Ovary (tissue), 7 donors: ENCODE measurements at regions not wholly inside any gene's neighbourhood (a gene's known extent, or its start where the extent isn't known, plus 50 kb on each side); places are given as distances from the start of the nearest gene placed in this dataset.

Experiments used
- DNase-seq, 5 donors: peaks; one replicate each; pipeline ENCODE4 v3.0.0-alpha.2; 2019 to 2020
- H3K27ac ChIP-seq, 2 donors: fragments of 200-600 bp; one replicate each; pipeline versions ENCODE4 v1.5.1 to v1.8.0; 2019 to 2022
- H3K27me3 ChIP-seq: fragments of 200-600 bp; one replicate; pipeline ENCODE4 v1.8.0; 2022
- H3K36me3 ChIP-seq: fragments of 200-600 bp; sonication (generic); one replicate; pipeline ENCODE4 v1.5.1; 2019
- H3K4me1 ChIP-seq: one replicate; pipeline ENCODE4 v1.8.1; 2013; ENCODE audit warnings: mild to moderate bottlenecking, moderate library complexity; ENCODE audit not compliant: insufficient read depth
- H3K4me3 ChIP-seq: fragments of 200-600 bp; sonication (generic); one replicate; pipeline ENCODE4 v1.5.1; 2017
- H3K9me3 ChIP-seq, 2 donors: fragments of 200-600 bp in 1 of 2; sonication (generic) in 1 of 2; one replicate each; pipeline versions ENCODE4 v1.5.1 to v1.8.1; 2013 to 2019; ENCODE audit warnings: mild to moderate bottlenecking in 1 of 2, moderate library complexity in 1 of 2
- CTCF ChIP-seq, 3 donors: fragments of 450-650 bp in 2 of 3; fragments of 200-600 bp in 1 of 3; IDR thresholded peaks; one replicate each; pipeline versions ENCODE4 v1.5.1 to v1.8.0; 2016 to 2022; ENCODE audit warnings: antibody characterized with exemption in 3 of 3, mild to moderate bottlenecking in 1 of 3
- EP300 ChIP-seq: sonication (generic); formaldehyde crosslinking; IDR thresholded peaks from one replicate; pipeline ENCODE4 v1.6.1; 2017; ENCODE audit warnings: antibody characterized with exemption
- POLR2A ChIP-seq: fragments of 450-650 bp; IDR thresholded peaks from one replicate; pipeline ENCODE4 v1.6.1; 2017; ENCODE audit warnings: antibody characterized with exemption, mild to moderate bottlenecking, moderate library complexity
- WGBS, 3 donors: extraction: QIAGEN DNeasy Blood & Tissue Kit in 1 of 3; methylation state at CpG; one replicate each; pipeline versions ENCODE4 v1.1.5 to v1.1.7; 2013 to 2017; 5-methylcytosine and 5-hydroxymethylcytosine counted together
- intact Hi-C, 4 donors: fragments of 100-400 bp; cut with DNase I; formaldehyde crosslinking; loops; one replicate each; pipeline versions ENCODE4 v1.11.0 to v1.15.1; 2022 to 2023
- donor health status: DM: no; HTN: no; CAD: no; lungs with moderate emphysema.
- donor health status: DM: no; HTN: no; CAD: no.
- donor health status: Bipolar disorder and iron deficiency.
- donor health status: DM: no; HTN: no; CAD: no.
- donor health status: DM: yes; HTN: yes; CAD: no.

- intact Hi-C loops: no loop called here
- H3K4me3 ChIP-seq: no peak overlapping the region
Measured at GRCh38 chr11:23263466-23263865, 403.2 kb upstream of the CCDC179 start.

GRCh38 chr11:23272095-23272494 lies 411.8 kb upstream of the CCDC179 start:
- no peak for DNase-seq
- TF ChIP-seq CTCF (IDR thresholded peaks at IDR 0.05) (no peak), POLR2A (no peak), EP300 (no peak)
- H3K36me3 ChIP-seq: no peaks in the 10 kb centered on the region
- no peaks in the 10 kb centered on the region for H3K27me3 ChIP-seq
- H3K9me3 ChIP-seq: no peaks in the 10 kb centered on the region
- intact Hi-C loops: no loop called here
- H3K4me3 ChIP-seq: no peak overlapping the region
- no peaks in the 10 kb centered on the region for H3K4me1 ChIP-seq
- no peak overlapping the region for H3K27ac ChIP-seq

More at GRCh38 chr11:23263466-23263865, 403.2 kb upstream of the CCDC179 start:
- Histone ChIP-seq H3K9me3 (no peaks in the 10 kb centered on the region), H3K36me3 (no peaks in the 10 kb centered on the region), H3K4me1 (no peaks in the 10 kb centered on the region), H3K27me3 (no peaks in the 10 kb centered on the region), H3K27ac (no peak overlapping the region)
- DNase-seq: no peak
- no peak for TF ChIP-seq CTCF (IDR thresholded peaks at IDR 0.05)
- TF ChIP-seq EP300: no peak
- TF ChIP-seq POLR2A: no peak

GRCh38 chr11:23278121-23278520 lies 417.8 kb upstream of the CCDC179 start:
- no peaks in the 10 kb centered on the region for H3K9me3 ChIP-seq
- H3K27me3 ChIP-seq: no peaks in the 10 kb centered on the region
- no peak overlapping the region for H3K27ac ChIP-seq
- DNase-seq: no peak
- no peaks in the 10 kb centered on the region for H3K4me1 ChIP-seq
- H3K36me3 ChIP-seq: no peaks in the 10 kb centered on the region
- no peak overlapping the region for H3K4me3 ChIP-seq
- 91 to 94% (median 92%) methylated on average over 4 of the region's 4 CpGs for WGBS, 3 donors
- intact Hi-C loops: no loop called here
- TF ChIP-seq POLR2A (no peak), EP300 (no peak), CTCF (IDR thresholded peaks at IDR 0.05) (no peak)

GRCh38 chr11:23280088-23280487 lies 419.8 kb upstream of the CCDC179 start:
- H3K4me3 ChIP-seq: no peak overlapping the region
- WGBS, 3 donors: 94 to 95% (median 95%) methylated on average over 2 of the region's 2 CpGs
- intact Hi-C loops: no loop called here

More at GRCh38 chr11:23280088-23280487, 419.8 kb upstream of the CCDC179 start:
- no peak overlapping the region for H3K27ac ChIP-seq
- H3K9me3 ChIP-seq: no peaks in the 10 kb centered on the region
- H3K36me3 ChIP-seq: no peaks in the 10 kb centered on the region
- no peaks in the 10 kb centered on the region for H3K27me3 ChIP-seq
- H3K4me1 ChIP-seq: no peaks in the 10 kb centered on the region
- no peak for DNase-seq
- TF ChIP-seq POLR2A (no peak), EP300 (no peak), CTCF (IDR thresholded peaks at IDR 0.05) (no peak)
